ENCODE measurements at regions not wholly inside any gene's neighbourhood (a gene's known extent, or its start where the extent isn't known, plus 50 kb on each side); places are given as distances from the start of the nearest gene placed in this dataset.

GRCh38 chr18:11553098-11553940, 56.1 kb upstream of the SLC35G4 start:
- no peak for DNase-seq (ENCODE audit: low spot score in 2 of 2)
- H3K9me3 ChIP-seq = no peaks in the 10 kb centered on the region

GRCh38 chr18:11548916-11549551, 60.4 kb upstream of the SLC35G4 start:
- H3K27ac ChIP-seq = no peak overlapping the region
- peaks cover 3 to 13% of the 10 kb centered on the region in 2 donors for H3K9me3 ChIP-seq
- H3K27me3 ChIP-seq = no peaks in the 10 kb centered on the region
- no peak for DNase-seq (ENCODE audit: low spot score in 2 of 2)
- no peaks in the 10 kb centered on the region for H3K36me3 ChIP-seq
- no peaks in the 10 kb centered on the region for H3K4me1 ChIP-seq
- H3K4me3 ChIP-seq = no peak overlapping the region
- no peak for TF ChIP-seq CTCF (IDR thresholded peaks at IDR 0.05)
- intact Hi-C loops (cut with DNase I) = no loop called here

More at GRCh38 chr18:11553098-11553940, 56.1 kb upstream of the SLC35G4 start:
- no peaks in the 10 kb centered on the region for H3K36me3 ChIP-seq
- intact Hi-C loops (cut with DNase I) = loop anchor here (1.0 to 5.0 kb wide), 2 partner anchors 702 to 991 kb away; no protein-coding TSS in a partner anchor
- no peak overlapping the region for H3K27ac ChIP-seq
- peak; percentile 68 to 90 (median 87) for TF ChIP-seq CTCF (IDR thresholded peaks at IDR 0.05)
- no peaks in the 10 kb centered on the region for H3K4me1 ChIP-seq
- H3K4me3 ChIP-seq = no peak overlapping the region
- H3K27me3 ChIP-seq = no peaks in the 10 kb centered on the region

- H3K27ac ChIP-seq = no peak overlapping the region
- H3K27me3 ChIP-seq = no peaks in the 10 kb centered on the region
- DNase-seq (ENCODE audit: low spot score in 2 of 2) = no peak
- H3K9me3 ChIP-seq = peaks cover 3 to 19% of the 10 kb centered on the region in 2 donors
- intact Hi-C loops (cut with DNase I) = no loop called here
- no peak overlapping the region for H3K4me3 ChIP-seq
- H3K36me3 ChIP-seq = no peaks in the 10 kb centered on the region
- no peak for TF ChIP-seq CTCF (IDR thresholded peaks at IDR 0.05)
- H3K4me1 ChIP-seq = no peaks in the 10 kb centered on the region
Measured at GRCh38 chr18:11548396-11548795, 61.0 kb upstream of the SLC35G4 start.

GRCh38 chr18:11544060-11544633, 65.2 kb upstream of the SLC35G4 start:
- Histone ChIP-seq H3K9me3 (peaks cover 3 to 19% of the 10 kb centered on the region in 2 donors), H3K27ac (no peak overlapping the region), H3K4me1 (no peaks in the 10 kb centered on the region), H3K4me3 (no peak overlapping the region), H3K36me3 (no peaks in the 10 kb centered on the region), H3K27me3 (no peaks in the 10 kb centered on the region)
- no peak for TF ChIP-seq CTCF (IDR thresholded peaks at IDR 0.05)
- intact Hi-C loops (cut with DNase I) = no loop called here
- DNase-seq (ENCODE audit: low spot score in 2 of 2) = no peak

- H3K4me1 ChIP-seq = no peaks in the 10 kb centered on the region
- H3K4me3 ChIP-seq = no peak overlapping the region
- DNase-seq (ENCODE audit: low spot score in 2 of 2) = no peak
- intact Hi-C loops (cut with DNase I) = no loop called here
- H3K27me3 ChIP-seq = no peaks in the 10 kb centered on the region
- no peak overlapping the region for H3K27ac ChIP-seq
- TF ChIP-seq CTCF (IDR thresholded peaks at IDR 0.05) = no peak
- H3K9me3 ChIP-seq = peaks cover 3 to 19% of the 10 kb centered on the region in 2 donors
- no peaks in the 10 kb centered on the region for H3K36me3 ChIP-seq
Measured at GRCh38 chr18:11541179-11541578, 68.2 kb upstream of the SLC35G4 start.
